Smooth muscle cell (in vitro differentiated cells): ENCODE measurements at regions not wholly inside any gene's neighbourhood (a gene's known extent, or its start where the extent isn't known, plus 50 kb on each side); places are given as distances from the start of the nearest gene placed in this dataset.
A peak's percentile ranks its signal among the peaks of the same experiment; 100 is the strongest.

Experiments
- DNase-seq: peaks from one replicate; lab custom pipeline; 2025; ENCODE audit not compliant: unreplicated experiment; lab: John Stamatoyannopoulos, UW
- H2AFZ ChIP-seq: fragments of 200-600 bp; sonication (generic); 2 replicates; pipeline ENCODE4 v1.6.0; 2016; ENCODE audit warnings: antibody characterized with exemption, low read depth, mild to moderate bottlenecking
- H3F3A ChIP-seq: fragments of 200-600 bp; sonication (generic); 2 replicates; pipeline ENCODE4 v1.6.0; 2017; ENCODE audit warnings: antibody characterized with exemption, low read depth
- H3K27ac ChIP-seq: fragments of 200-600 bp; sonication (generic); 2 replicates; pipeline ENCODE4 v1.5.1; 2016; ENCODE audit warnings: low read depth, mild to moderate bottlenecking
- H3K27me3 ChIP-seq: fragments of 200-600 bp; sonication (generic); 2 replicates; pipeline ENCODE4 v1.6.1; 2016; ENCODE audit warnings: low read depth, mild to moderate bottlenecking
- H3K36me3 ChIP-seq: fragments of 200-600 bp; sonication (generic); 2 replicates; pipeline ENCODE4 v1.5.1; 2016; ENCODE audit warnings: low read depth
- H3K4me1 ChIP-seq: fragments of 200-600 bp; sonication (generic); 2 replicates; pipeline ENCODE4 v1.5.1; 2016; ENCODE audit warnings: low read depth
- H3K4me2 ChIP-seq: fragments of 200-600 bp; sonication (generic); 2 replicates; pipeline ENCODE4 v1.6.0; 2016; ENCODE audit warnings: mild to moderate bottlenecking
- H3K4me3 ChIP-seq: fragments of 200-600 bp; sonication (generic); 2 replicates; pipeline ENCODE4 v1.5.1; 2016; ENCODE audit warnings: mild to moderate bottlenecking
- H3K79me2 ChIP-seq: fragments of 200-600 bp; sonication (generic); 2 replicates; pipeline ENCODE4 v1.6.0; 2016; ENCODE audit warnings: low read depth, mild to moderate bottlenecking
- H3K9ac ChIP-seq: fragments of 200-600 bp; sonication (generic); 2 replicates; pipeline ENCODE4 v1.6.0; 2016; ENCODE audit warnings: low read depth
- H3K9me3 ChIP-seq: fragments of 200-600 bp; sonication (generic); replicated peaks from 2 replicates; pipeline ENCODE4 v1.5.1; 2016; ENCODE audit warnings: low read depth
- H4K20me1 ChIP-seq: fragments of 200-600 bp; sonication (generic); 2 replicates; pipeline ENCODE4 v1.6.0; 2016; ENCODE audit warnings: low read depth
- whole genome bisulfite sequencing: methylation state at CpG from one replicate; pipeline ENCODE4 v1.1.7; 2016; ENCODE audit warnings: low lambda C conversion rate; 5-methylcytosine and 5-hydroxymethylcytosine counted together
- TF ChIP-seq, protein P1 (sequence below): fragments of 200-600 bp; sonication (generic); IDR thresholded peaks from 2 replicates; pipeline ENCODE4 v1.5.1; 2017; ENCODE audit warnings: borderline replicate concordance, mild to moderate bottlenecking, antibody characterized with exemption; ENCODE audit not compliant: insufficient read depth, poor library complexity, severe bottlenecking

DNA sequence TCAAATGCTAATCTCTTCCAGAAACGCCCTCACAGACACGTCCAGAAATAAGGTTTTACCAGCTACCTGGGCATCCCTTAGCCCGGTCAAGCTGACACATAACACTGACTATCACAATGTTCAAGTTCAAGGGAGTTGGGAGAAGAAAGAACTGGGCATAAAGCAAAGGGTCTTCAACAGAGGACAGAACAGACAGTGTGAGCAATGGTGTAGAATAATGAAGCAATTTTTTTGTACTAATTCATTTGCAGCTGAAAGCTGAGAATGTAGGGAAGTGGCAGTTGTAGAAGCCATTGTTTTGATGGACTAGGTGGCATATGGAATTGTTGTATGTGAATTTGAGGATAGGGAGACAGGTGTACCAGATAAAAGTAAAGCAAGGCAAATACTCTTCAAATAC is 58.1 kb upstream of the WDFY2 start:
- peak overlapping the region; percentile 96 for H3K27ac ChIP-seq
- 83% methylated on average over 3 of the region's 3 CpGs for WGBS
- no peak for DNase-seq
- H3K9me3 ChIP-seq: no peaks in the 10 kb centered on the region
- no peaks in the 10 kb centered on the region for H4K20me1 ChIP-seq
- no peak overlapping the region for H3K4me2 ChIP-seq
- H3K9ac ChIP-seq: no peak overlapping the region
- peaks cover 21% of the 10 kb centered on the region for H3K4me1 ChIP-seq
- no peak overlapping the region for H3K4me3 ChIP-seq
- H3K27me3 ChIP-seq: no peaks in the 10 kb centered on the region
- H3K79me2 ChIP-seq: no peaks in the 10 kb centered on the region
- peaks cover 11% of the 10 kb centered on the region for H3F3A ChIP-seq
- H3K36me3 ChIP-seq: no peaks in the 10 kb centered on the region
- H2AFZ ChIP-seq: peak overlapping the region; percentile 47
- TF ChIP-seq, protein P1, sequence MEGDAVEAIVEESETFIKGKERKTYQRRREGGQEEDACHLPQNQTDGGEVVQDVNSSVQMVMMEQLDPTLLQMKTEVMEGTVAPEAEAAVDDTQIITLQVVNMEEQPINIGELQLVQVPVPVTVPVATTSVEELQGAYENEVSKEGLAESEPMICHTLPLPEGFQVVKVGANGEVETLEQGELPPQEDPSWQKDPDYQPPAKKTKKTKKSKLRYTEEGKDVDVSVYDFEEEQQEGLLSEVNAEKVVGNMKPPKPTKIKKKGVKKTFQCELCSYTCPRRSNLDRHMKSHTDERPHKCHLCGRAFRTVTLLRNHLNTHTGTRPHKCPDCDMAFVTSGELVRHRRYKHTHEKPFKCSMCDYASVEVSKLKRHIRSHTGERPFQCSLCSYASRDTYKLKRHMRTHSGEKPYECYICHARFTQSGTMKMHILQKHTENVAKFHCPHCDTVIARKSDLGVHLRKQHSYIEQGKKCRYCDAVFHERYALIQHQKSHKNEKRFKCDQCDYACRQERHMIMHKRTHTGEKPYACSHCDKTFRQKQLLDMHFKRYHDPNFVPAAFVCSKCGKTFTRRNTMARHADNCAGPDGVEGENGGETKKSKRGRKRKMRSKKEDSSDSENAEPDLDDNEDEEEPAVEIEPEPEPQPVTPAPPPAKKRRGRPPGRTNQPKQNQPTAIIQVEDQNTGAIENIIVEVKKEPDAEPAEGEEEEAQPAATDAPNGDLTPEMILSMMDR: no peak

GRCh38 chr13:51532736-51533197 is 51.5 kb upstream of the WDFY2 start:
- Histone ChIP-seq H3K9me3 (no peaks in the 10 kb centered on the region), H3K79me2 (no peaks in the 10 kb centered on the region), H3F3A (no peaks in the 10 kb centered on the region), H3K4me1 (no peaks in the 10 kb centered on the region), H4K20me1 (no peaks in the 10 kb centered on the region), H2AFZ (no peak overlapping the region), H3K4me3 (no peak overlapping the region), H3K27me3 (no peaks in the 10 kb centered on the region), H3K27ac (no peak overlapping the region), H3K4me2 (no peak overlapping the region), H3K36me3 (no peaks in the 10 kb centered on the region), H3K9ac (no peak overlapping the region)
- TF ChIP-seq, protein P1: no peak
- DNase-seq: no peak
- WGBS: 47% methylated on average over 2 of the region's 2 CpGs

- Histone ChIP-seq H3F3A (no peaks in the 10 kb centered on the region), H2AFZ (no peak overlapping the region), H3K27ac (no peak overlapping the region), H3K4me2 (no peak overlapping the region), H3K79me2 (no peaks in the 10 kb centered on the region), H3K4me3 (no peak overlapping the region), H3K9ac (no peak overlapping the region), H3K4me1 (no peaks in the 10 kb centered on the region), H3K9me3 (no peaks in the 10 kb centered on the region), H3K36me3 (no peaks in the 10 kb centered on the region), H3K27me3 (no peaks in the 10 kb centered on the region), H4K20me1 (no peaks in the 10 kb centered on the region)
- TF ChIP-seq, protein P1: no peak
- 88% methylated on average over 6 of the region's 6 CpGs for WGBS
- no peak for DNase-seq
Measured at GRCh38 chr13:51534041-51534817, 50.0 kb upstream of the WDFY2 start.
